ENCODE measurements at regions not wholly inside any gene's neighbourhood (a gene's known extent, or its start where the extent isn't known, plus 50 kb on each side); places are given as distances from the start of the nearest gene placed in this dataset.

- no peak for DNase-seq (ENCODE audit: low read depth)
These were observed 85.7 kb downstream of the F11 start for GRCh38 chr4:186351668-186352194.

- DNase-seq (ENCODE audit: low read depth) = no peak
These were observed 82.4 kb downstream of the F11 start for GRCh38 chr4:186348433-186348832.

GRCh38 chr4:186347743-186348142 is 81.8 kb downstream of the F11 start:
- no peak for DNase-seq (ENCODE audit: low read depth)

GRCh38 chr4:186345184-186345583 is 79.2 kb downstream of the F11 start:
- no peak for DNase-seq (ENCODE audit: low read depth)

GRCh38 chr4:186342582-186342981 is 76.6 kb downstream of the F11 start:
- peak; percentile 1 for DNase-seq (ENCODE audit: low read depth)

GRCh38 chr4:186341655-186342054 is 75.7 kb downstream of the F11 start:
- no peak for DNase-seq (ENCODE audit: low read depth)
